GM12874 (cell line): ENCODE measurements at regions not wholly inside any gene's neighbourhood (a gene's known extent, or its start where the extent isn't known, plus 50 kb on each side); places are given as distances from the start of the nearest gene placed in this dataset.

ENCODE experiments used
- CTCF ChIP-seq: IDR thresholded peaks from 2 replicates; pipeline ENCODE4 v1.5.1; 2011; ENCODE audit warnings: low read depth, mild to moderate bottlenecking, control low read depth, low read length, moderate library complexity; ENCODE audit not compliant: insufficient read depth

- no peak for TF ChIP-seq CTCF
Measured at GRCh38 chr1:193538680-193539079, 352.3 kb upstream of the B3GALT2 start.

DNA sequence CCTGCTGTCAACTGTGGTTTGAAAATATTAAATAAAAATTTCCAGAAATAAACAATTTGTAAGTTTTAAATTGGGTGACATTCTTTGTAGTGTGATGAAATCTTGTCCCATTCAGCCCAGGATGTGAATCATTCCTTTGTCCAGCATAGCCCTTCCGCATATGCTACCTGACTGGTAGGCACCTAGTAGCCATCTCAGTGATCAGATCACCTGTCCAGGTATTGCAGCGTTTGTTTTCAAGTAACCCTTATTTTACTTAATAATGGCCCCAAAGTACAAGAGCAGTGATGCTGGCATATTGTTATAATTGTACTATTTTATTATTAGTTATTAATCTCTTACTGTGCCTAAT, 351.6 kb upstream of the B3GALT2 start:
- no peak for TF ChIP-seq CTCF

DNA sequence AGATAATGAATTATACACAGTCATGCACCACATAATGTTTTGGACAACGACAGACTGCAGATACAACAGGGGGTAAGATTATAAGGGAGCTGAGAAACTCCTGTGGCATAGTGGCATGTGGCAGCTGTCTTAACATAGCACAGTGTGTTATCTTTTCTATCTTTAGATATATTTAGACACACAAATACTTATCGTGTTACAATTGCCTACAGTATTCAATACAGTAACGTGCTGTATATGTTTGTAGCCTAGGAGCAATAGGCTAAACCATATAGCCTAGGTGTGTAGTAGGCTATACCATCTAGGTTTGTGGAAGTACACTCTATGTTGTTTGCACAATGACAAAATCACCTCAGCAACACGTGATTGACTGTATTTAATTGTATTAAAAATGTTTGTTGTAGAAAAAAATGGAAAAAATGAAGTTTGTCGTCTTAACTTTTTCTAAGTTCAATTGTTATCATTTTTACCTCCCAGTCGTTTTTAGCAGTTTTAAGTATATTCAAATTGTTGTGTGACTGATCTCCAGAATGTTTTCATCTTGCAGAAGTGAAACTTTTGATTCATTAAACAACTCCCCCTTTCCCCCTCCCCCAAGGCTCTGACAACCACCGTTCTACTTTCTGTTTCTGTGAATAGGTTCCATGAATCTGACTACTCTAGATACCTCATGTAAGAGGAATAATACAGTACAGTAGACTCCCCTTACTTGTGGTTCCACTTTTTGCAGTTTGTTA, 351.0 kb upstream of the B3GALT2 start:
- TF ChIP-seq CTCF = no peak

DNA sequence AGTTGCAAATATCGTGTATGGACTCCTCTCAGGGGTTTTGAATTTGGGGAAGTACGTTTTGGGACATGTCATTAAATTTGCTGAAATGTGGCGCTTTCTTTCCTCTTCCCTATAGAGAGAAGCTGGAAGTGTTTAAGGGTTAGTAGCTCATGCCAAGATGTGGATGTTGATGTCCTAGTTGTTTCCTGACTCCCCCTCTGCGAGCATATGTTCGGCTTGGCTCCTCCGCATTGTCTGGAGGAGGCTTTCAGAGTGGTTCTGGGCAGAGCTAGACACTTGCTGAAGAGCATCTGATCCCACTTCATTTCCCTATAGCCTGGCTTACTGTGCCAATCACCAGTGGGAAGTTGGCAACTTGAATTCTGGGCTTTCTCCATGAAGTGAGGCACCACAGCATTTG, 347.4 kb upstream of the B3GALT2 start:
- TF ChIP-seq CTCF = no peak

DNA sequence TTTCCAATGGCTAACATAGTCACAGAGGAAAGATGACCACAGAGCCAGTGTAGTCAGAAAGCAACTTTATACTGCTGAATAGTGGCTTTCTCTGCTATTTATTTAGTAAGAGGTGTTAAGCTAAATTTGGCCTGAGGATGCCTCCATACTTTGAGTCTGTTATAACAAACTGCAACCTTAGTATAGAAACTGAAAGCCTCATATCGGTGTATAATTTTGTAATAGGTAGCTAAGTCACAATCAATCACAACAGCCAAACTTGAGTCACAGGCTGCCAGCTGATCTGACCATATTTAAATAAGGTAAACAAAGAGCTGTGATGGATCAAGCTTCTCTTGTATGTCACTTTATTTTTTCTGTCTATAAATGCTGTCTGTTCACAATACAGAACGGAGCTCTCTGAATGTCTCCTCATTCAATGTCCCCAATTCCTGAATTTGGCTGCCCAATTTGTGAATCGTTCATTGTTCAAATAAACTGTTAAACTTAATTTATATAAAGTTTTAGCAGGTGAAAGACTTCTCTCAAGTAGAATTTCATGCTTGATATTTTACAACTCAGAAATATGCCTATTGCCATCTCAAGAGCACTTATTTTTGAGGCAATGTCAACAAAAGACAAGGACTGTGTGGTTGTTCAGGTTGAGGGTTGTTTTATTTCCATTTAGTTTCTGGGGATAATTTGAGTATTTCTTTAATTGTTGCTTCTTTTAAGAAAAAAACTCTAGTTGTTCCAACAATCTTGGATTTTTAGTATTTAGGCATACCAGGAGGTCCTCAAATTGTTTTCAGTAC, 339.7 kb upstream of the B3GALT2 start:
- TF ChIP-seq CTCF = no peak

GRCh38 chr1:193525411-193525810, 339.0 kb upstream of the B3GALT2 start:
- TF ChIP-seq CTCF = no peak

GRCh38 chr1:193524616-193525015, 338.2 kb upstream of the B3GALT2 start:
- TF ChIP-seq CTCF = no peak
